Bronchial epithelial cell (primary cell): ENCODE measurements at regions not wholly inside any gene's neighbourhood (a gene's known extent, or its start where the extent isn't known, plus 50 kb on each side); places are given as distances from the start of the nearest gene placed in this dataset.

Experiments
- DNase-seq: peaks from one replicate; pipeline ENCODE4 v3.0.0-alpha.2; 2010; ENCODE audit warnings: low read depth
- FAIRE-seq: peaks from 2 replicates; lab custom pipeline; 2011; peaks lifted over from hg19 to GRCh38; lab: Jason Lieb, UNC
- H3K27me3 ChIP-seq: 2 replicates; pipeline ENCODE4 v1.5.1; 2011; ENCODE audit warnings: low read length; ENCODE audit not compliant: control insufficient read depth, insufficient read depth
- H3K36me3 ChIP-seq: 2 replicates; pipeline ENCODE4 v1.5.1; 2011; ENCODE audit warnings: low read length; ENCODE audit not compliant: control insufficient read depth, insufficient read depth
- H3K4me3 ChIP-seq: 2 replicates; pipeline ENCODE4 v1.5.1; 2011; ENCODE audit warnings: mild to moderate bottlenecking, low read depth, low read length, control low read depth
- TF ChIP-seq, protein P1 (sequence below): IDR thresholded peaks from 2 replicates; pipeline ENCODE4 v1.5.1; 2011; ENCODE audit warnings: mild to moderate bottlenecking, moderate library complexity, low read length, control low read depth, inconsistent platforms; ENCODE audit not compliant: insufficient read depth, severe bottlenecking

GRCh38 chr2:19748073-19748375, 153.8 kb downstream of the TTC32 start:
- FAIRE-seq = peak; percentile 13
- TF ChIP-seq, protein P1, sequence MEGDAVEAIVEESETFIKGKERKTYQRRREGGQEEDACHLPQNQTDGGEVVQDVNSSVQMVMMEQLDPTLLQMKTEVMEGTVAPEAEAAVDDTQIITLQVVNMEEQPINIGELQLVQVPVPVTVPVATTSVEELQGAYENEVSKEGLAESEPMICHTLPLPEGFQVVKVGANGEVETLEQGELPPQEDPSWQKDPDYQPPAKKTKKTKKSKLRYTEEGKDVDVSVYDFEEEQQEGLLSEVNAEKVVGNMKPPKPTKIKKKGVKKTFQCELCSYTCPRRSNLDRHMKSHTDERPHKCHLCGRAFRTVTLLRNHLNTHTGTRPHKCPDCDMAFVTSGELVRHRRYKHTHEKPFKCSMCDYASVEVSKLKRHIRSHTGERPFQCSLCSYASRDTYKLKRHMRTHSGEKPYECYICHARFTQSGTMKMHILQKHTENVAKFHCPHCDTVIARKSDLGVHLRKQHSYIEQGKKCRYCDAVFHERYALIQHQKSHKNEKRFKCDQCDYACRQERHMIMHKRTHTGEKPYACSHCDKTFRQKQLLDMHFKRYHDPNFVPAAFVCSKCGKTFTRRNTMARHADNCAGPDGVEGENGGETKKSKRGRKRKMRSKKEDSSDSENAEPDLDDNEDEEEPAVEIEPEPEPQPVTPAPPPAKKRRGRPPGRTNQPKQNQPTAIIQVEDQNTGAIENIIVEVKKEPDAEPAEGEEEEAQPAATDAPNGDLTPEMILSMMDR = no peak
- no peak for DNase-seq
- no peaks in the 10 kb centered on the region for H3K36me3 ChIP-seq
- no peaks in the 10 kb centered on the region for H3K27me3 ChIP-seq
- H3K4me3 ChIP-seq = no peak overlapping the region

- H3K4me3 ChIP-seq = no peak overlapping the region
- FAIRE-seq = peak; percentile 60
- H3K36me3 ChIP-seq = no peaks in the 10 kb centered on the region
- DNase-seq = no peak
- no peaks in the 10 kb centered on the region for H3K27me3 ChIP-seq
- TF ChIP-seq, protein P1 = no peak
Observed at GRCh38 chr2:19747310-19748072, 154.3 kb downstream of the TTC32 start.

DNA sequence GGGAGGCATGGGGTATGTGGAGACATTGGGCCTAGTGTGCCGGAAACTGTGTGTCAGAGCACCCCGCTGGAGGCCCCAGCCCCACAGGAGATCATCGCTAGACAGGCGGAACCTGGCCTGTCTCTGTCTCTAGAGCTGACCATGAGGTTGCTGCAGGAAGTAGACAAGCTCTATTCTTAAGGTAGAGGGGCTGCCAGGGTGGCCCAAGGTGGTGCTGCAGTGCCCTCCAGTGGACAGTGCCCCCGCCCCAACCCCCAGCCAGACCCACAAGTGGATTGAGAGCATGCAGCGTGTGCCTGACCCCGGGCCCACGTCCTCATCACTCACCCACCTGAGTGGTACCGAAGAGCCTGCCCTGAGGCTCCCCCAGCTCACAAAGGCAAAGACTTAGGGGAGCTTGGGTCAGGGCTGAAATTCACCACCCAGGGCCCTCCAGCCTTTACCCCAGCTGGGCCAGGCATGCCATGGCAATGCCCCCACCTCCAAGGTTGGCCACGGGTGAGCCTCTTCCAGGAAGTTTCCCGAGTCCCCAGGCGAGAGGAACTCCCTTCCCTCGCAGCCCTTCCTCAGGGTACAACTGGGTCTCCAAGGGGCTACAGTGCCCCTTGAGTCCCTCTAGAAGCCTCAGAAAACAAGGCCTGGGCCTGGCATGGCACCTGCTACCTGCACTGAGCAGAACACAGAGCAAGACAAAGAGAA, 155.0 kb downstream of the TTC32 start:
- no peak for DNase-seq
- FAIRE-seq = no peak
- no peaks in the 10 kb centered on the region for H3K27me3 ChIP-seq
- no peak overlapping the region for H3K4me3 ChIP-seq
- no peaks in the 10 kb centered on the region for H3K36me3 ChIP-seq
- TF ChIP-seq, protein P1 = peak; percentile 15

DNA sequence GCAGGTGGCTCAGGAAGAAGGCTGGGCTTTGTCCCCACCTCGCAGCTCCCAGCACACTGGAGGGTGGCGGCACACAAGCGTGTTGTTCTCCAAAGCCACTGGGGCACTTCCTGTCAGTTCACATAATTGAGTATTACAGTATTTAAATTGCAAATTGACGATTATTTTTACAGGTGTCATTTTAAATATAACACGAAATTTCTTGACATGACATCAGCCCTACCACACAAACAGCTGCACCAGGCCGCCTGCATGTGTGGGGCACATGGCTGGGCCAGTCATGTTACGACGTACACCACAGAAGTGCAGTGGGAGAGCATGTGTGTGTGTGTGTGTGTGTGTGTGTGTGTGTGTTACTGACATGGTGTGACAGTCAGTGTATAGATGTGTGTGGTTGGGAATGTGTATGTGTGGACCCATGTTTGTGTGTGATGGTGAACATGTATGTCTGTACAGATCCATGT, 155.6 kb downstream of the TTC32 start:
- no peaks in the 10 kb centered on the region for H3K27me3 ChIP-seq
- no peaks in the 10 kb centered on the region for H3K36me3 ChIP-seq
- TF ChIP-seq, protein P1 = no peak
- no peak overlapping the region for H3K4me3 ChIP-seq
- no peak for DNase-seq
- FAIRE-seq = no peak

DNA sequence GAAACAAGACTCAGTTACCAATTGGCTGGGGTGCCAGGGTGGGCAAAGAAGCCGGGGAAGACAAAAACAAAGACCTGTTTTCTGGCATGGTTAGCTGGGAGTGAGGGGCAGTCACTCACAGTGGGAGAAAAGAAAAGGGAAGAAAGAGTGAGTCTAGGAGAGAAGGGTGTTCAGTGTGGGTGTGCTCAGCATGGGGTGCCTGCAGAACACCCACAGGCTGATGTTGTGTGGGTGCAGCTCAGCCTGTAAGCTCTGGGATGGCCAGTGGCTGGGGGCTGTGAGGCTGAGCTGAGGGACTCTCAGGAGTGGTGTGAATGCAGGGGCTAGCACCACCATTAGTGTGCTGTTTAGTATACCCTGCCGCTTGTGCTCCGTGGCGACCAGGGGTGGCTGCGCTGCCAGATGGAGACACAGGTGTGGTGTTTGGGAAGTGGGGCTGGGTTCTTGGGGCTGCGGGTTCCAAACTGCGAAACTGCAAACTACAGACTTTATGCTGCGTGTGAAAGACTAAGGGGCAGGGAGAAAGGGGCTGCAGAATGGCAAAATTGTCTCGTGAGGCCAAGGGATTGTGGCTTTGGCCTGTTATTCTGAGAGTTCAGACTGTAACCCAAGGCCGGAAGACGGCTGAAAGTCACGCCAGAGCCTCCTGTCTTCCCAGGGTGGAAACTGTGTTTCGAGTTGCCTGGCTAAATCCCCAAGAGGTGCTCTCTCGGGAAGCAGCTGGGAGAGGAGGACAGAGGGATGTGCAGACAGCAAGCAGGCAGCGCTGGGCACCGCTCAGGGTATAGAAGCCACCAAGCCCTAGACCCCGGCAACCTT, 156.3 kb downstream of the TTC32 start:
- H3K27me3 ChIP-seq = no peaks in the 10 kb centered on the region
- FAIRE-seq (no peak), DNase-seq (no peak)
- H3K4me3 ChIP-seq = no peak overlapping the region
- TF ChIP-seq, protein P1 = no peak
- no peaks in the 10 kb centered on the region for H3K36me3 ChIP-seq
